ENCODE measurements at regions not wholly inside any gene's neighbourhood (a gene's known extent, or its start where the extent isn't known, plus 50 kb on each side); places are given as distances from the start of the nearest gene placed in this dataset.

DNA sequence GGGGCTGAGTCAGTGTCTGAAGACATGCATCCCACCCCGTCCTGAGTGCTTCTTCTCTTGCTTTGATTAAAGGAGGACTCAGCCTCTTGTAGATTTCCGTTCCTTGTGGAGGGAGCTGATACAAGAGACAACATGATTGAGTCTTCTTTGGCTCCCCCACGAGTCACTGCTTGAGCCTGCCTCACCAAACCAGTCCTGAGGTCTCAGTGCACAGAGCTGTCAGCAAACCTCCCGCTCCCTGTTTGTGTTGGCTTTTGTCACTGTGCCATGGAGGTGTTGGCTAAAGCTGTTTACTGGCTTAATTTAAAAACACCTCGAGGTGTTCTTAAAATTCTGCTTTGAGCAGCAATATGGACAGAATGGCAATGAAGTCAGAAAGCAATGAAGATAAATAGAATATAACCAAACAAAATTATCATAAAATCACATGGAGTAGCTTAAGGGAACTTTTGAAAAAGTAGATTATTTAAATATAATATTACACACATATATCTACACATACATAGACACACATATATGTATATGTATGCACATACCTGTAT, 234.1 kb upstream of the ANKRD55 start:
- no peak for DNase-seq
- no peak overlapping the region for H3K27ac ChIP-seq
- H3K27me3 ChIP-seq (ENCODE audit: insufficient read depth, low read depth, severe bottlenecking) = no peaks in the 10 kb centered on the region
- no peak overlapping the region for H3K4me3 ChIP-seq (ENCODE audit: low read depth, low read length)
- H3K36me3 ChIP-seq = no peaks in the 10 kb centered on the region
- H3K9me3 ChIP-seq (ENCODE audit: severe bottlenecking) = no peaks in the 10 kb centered on the region
- TF ChIP-seq, protein P1, sequence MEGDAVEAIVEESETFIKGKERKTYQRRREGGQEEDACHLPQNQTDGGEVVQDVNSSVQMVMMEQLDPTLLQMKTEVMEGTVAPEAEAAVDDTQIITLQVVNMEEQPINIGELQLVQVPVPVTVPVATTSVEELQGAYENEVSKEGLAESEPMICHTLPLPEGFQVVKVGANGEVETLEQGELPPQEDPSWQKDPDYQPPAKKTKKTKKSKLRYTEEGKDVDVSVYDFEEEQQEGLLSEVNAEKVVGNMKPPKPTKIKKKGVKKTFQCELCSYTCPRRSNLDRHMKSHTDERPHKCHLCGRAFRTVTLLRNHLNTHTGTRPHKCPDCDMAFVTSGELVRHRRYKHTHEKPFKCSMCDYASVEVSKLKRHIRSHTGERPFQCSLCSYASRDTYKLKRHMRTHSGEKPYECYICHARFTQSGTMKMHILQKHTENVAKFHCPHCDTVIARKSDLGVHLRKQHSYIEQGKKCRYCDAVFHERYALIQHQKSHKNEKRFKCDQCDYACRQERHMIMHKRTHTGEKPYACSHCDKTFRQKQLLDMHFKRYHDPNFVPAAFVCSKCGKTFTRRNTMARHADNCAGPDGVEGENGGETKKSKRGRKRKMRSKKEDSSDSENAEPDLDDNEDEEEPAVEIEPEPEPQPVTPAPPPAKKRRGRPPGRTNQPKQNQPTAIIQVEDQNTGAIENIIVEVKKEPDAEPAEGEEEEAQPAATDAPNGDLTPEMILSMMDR (IDR thresholded peaks at IDR 0.05; ENCODE audit: low read depth, low read length) = no peak

DNA sequence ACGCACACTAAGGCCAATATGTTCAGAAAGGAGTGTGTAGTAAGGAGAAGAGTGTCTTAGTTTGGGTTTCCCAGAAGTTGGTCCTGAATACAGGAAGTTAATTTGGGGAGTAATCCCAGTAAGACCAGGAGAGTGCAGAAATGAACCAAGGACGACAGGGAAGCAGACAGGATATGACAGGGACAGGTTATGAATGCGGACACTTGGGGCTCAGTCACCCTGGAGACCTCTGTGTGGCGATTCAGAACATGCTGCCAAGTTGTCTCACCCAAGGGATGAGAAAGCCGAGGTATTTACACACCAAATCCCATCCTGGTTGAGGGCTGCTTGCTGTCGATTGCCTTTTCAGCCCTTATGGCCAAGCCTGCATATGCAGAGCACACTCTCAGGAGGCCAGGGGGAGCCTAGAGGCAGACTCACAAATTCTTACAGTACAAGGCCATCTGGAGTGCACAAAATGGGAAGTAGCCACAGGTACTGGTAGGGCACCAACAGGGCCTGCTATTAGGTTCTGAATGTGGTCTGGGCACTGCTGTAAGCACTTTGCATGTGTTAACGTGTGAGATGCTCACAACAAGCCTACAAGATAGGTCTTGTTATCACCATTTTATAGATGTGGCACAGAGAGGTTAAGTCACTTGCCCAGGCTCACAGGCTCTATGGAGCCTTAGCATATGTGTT, 233.1 kb upstream of the ANKRD55 start:
- H3K27me3 ChIP-seq (ENCODE audit: insufficient read depth, low read depth, severe bottlenecking) = no peaks in the 10 kb centered on the region
- no peak overlapping the region for H3K27ac ChIP-seq
- H3K4me3 ChIP-seq (ENCODE audit: low read depth, low read length) = no peak overlapping the region
- TF ChIP-seq, protein P1 (IDR thresholded peaks at IDR 0.05; ENCODE audit: low read depth, low read length) = no peak
- H3K36me3 ChIP-seq = no peaks in the 10 kb centered on the region
- H3K9me3 ChIP-seq (ENCODE audit: severe bottlenecking) = no peaks in the 10 kb centered on the region
- DNase-seq = no peak

DNA sequence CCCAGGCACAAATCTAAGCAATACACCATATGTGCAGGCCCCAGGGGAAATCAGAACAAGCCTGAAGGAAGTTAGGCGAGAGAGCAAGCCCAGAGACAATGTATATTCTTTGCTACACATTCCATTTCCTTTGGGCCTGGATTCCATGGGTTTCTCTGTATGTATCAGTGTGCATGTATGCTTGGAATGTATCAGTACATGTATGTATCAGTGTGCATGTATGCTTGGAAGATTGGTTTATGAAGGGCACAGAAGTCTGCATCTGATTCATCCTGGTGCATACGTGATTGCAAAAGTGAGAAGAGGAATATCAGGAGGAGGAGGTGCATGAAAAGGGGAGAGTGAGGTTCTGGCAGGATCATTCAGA, 232.6 kb upstream of the ANKRD55 start:
- H3K9me3 ChIP-seq (ENCODE audit: severe bottlenecking) = no peaks in the 10 kb centered on the region
- H3K36me3 ChIP-seq = no peaks in the 10 kb centered on the region
- H3K27me3 ChIP-seq (ENCODE audit: insufficient read depth, low read depth, severe bottlenecking) = no peaks in the 10 kb centered on the region
- H3K4me3 ChIP-seq (ENCODE audit: low read depth, low read length) = no peak overlapping the region
- H3K27ac ChIP-seq = no peak overlapping the region
- no peak for DNase-seq
- TF ChIP-seq, protein P1 (IDR thresholded peaks at IDR 0.05; ENCODE audit: low read depth, low read length) = no peak

DNA sequence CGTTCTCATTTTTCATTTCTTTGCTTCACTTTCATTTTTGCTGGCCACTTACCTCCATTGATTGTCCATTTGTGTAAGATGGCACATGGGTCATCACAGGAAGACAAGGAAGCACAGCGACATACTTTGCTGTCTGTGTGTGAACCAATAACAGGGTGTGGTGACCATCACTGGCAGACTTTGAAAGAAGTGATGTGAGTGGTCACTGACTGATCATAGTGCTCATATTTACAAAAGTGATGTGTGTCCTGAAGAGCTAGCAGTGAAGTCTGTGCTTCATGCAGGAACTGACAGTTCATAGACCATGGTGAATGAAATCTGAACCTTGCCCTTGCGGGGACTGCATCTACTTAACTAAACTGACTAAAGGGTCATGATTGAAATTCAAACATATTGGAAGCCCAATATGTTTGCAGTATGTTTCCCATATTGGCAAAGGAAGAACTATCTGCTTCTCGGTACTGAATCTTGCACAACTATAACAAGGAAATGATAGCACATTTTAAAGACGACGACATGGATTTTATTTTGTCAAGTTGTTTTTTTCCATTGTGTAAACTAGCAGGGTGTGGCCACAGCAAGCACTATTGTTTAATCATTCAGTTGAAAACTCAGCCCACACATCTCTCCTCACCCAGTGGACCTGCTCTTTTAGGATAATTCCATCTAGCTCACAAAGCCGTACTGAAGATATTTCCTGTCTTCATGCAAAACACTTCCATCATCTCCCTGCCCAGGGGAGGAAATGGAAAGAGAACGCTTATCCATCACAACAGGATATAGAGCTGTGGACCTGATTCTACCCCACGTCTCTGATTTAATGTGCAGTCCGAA, 232.0 kb upstream of the ANKRD55 start:
- H3K27me3 ChIP-seq (ENCODE audit: insufficient read depth, low read depth, severe bottlenecking) = no peaks in the 10 kb centered on the region
- TF ChIP-seq, protein P1 (IDR thresholded peaks at IDR 0.05; ENCODE audit: low read depth, low read length) = no peak
- no peak overlapping the region for H3K4me3 ChIP-seq (ENCODE audit: low read depth, low read length)
- H3K9me3 ChIP-seq (ENCODE audit: severe bottlenecking) = no peaks in the 10 kb centered on the region
- DNase-seq = no peak
- H3K27ac ChIP-seq = no peak overlapping the region
- H3K36me3 ChIP-seq = no peaks in the 10 kb centered on the region

DNA sequence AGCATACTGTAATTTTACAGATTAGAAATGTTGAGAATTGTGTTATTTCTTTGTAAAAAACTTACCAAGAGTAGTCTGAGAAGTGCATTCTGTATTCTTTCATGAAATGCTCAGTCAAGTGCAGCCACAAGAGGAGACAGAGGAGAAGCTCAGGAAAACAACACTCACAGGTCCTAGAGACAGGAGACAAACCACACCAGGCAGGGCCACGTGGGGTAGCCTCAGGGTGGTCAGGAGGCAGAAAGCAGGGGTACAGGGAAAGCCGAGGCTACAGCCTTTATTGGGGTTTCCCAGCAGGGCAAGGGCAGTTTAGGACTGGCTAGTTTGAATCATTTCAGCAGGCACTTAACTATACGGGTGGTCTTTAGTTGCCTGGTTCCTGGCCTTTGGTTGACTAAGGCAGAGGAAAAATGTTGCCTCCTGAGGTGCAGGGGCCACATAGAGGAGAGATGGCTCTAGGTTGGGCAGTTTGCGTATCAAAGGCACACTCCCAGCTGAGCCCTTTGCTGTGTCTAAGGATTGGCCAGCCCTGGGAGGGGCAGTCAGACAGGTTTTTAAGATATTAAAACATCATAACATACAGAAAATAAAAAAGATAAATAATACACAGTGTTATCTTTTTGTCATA, 230.9 kb upstream of the ANKRD55 start:
- H3K27me3 ChIP-seq (ENCODE audit: insufficient read depth, low read depth, severe bottlenecking) = no peaks in the 10 kb centered on the region
- DNase-seq = no peak
- no peaks in the 10 kb centered on the region for H3K36me3 ChIP-seq
- no peak overlapping the region for H3K27ac ChIP-seq
- H3K9me3 ChIP-seq (ENCODE audit: severe bottlenecking) = no peaks in the 10 kb centered on the region
- H3K4me3 ChIP-seq (ENCODE audit: low read depth, low read length) = no peak overlapping the region
- TF ChIP-seq, protein P1 (IDR thresholded peaks at IDR 0.05; ENCODE audit: low read depth, low read length) = no peak
